ENCODE measurements at regions not wholly inside any gene's neighbourhood (a gene's known extent, or its start where the extent isn't known, plus 50 kb on each side); places are given as distances from the start of the nearest gene placed in this dataset.

DNA sequence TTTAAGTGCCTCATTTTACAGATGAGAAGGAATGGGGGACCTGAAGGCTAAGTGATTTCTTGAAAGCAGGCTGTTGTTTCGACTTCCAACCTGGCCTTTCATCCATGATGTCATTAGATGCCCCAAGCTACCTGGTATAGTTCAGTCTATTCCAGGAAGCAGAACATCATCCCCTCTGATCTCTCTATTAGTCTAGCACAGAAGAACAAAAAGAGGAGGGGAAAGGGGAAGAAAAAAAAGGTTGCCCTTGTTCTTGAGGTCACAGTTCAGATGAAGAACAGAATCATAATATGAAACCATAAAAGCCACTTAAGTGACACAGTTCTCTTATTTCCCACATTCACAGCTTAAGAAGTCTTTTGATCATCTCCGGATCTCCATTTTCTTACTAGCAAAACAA, 386.2 kb upstream of the HNRNPA3 start:
- CTCF ChIA-PET, result no interaction called here
- TF ChIP-seq, protein P1, sequence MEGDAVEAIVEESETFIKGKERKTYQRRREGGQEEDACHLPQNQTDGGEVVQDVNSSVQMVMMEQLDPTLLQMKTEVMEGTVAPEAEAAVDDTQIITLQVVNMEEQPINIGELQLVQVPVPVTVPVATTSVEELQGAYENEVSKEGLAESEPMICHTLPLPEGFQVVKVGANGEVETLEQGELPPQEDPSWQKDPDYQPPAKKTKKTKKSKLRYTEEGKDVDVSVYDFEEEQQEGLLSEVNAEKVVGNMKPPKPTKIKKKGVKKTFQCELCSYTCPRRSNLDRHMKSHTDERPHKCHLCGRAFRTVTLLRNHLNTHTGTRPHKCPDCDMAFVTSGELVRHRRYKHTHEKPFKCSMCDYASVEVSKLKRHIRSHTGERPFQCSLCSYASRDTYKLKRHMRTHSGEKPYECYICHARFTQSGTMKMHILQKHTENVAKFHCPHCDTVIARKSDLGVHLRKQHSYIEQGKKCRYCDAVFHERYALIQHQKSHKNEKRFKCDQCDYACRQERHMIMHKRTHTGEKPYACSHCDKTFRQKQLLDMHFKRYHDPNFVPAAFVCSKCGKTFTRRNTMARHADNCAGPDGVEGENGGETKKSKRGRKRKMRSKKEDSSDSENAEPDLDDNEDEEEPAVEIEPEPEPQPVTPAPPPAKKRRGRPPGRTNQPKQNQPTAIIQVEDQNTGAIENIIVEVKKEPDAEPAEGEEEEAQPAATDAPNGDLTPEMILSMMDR (IDR thresholded peaks at IDR 0.05; ENCODE audit: unreplicated experiment), result no peak
- intact Hi-C loops (cut with micrococcal nuclease; ENCODE audit: unreplicated experiment), result no loop called here

DNA sequence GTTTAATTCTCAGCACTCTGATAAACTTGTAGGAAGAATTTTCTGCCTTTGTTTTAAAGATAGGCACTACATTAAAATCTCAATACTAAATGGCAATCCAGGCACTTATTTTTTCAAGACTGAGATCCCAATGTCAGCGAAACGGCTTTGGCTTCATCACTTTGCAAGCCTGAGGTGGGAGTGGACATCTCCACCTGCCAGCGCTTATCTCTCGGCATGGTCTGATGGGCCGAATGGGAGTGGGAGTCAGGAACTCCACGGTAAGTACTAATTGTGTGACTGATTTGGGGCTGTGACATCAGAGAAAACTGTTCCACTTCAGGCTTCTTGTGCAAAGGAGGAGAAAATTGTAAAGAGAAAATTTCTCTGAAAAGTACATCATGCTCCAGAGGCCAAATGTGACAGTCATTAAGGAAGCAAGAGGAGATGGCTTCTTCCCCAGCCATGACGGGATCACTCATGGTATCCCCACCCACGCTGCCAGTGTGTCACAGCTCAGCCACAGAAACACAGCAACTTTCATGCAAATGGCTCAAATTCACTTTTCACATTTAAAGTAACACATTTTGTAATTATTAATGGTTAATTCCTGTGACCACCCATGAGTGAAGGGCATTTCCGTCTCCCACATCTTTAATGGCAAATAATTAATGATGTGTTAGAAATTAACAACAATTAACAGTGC, 385.5 kb upstream of the HNRNPA3 start:
- no TSS peak for BruUV-seq (replicated peaks)
- no peaks in the 10 kb centered on the region for H3K9me3 Mint-ChIP-seq (ENCODE audit: low read depth, unreplicated experiment)
- TF ChIP-seq, protein P1 (IDR thresholded peaks at IDR 0.05; ENCODE audit: unreplicated experiment), result no peak
- intact Hi-C loops (cut with micrococcal nuclease; ENCODE audit: unreplicated experiment), result no loop called here
- no peaks in the 10 kb centered on the region for H3K4me1 Mint-ChIP-seq (ENCODE audit: low read depth, unreplicated experiment)
- peaks cover 6% of the 10 kb centered on the region for H3K36me3 Mint-ChIP-seq (ENCODE audit: insufficient read depth, unreplicated experiment)
- DNase-seq, result no peak
- no peak overlapping the region for H3K4me3 Mint-ChIP-seq (ENCODE audit: low read depth, unreplicated experiment)
- CTCF ChIA-PET, result no interaction called here
- H3K27me3 Mint-ChIP-seq (ENCODE audit: unreplicated experiment), result peaks cover 92% of the 10 kb centered on the region
- no peak overlapping the region for H3K27ac Mint-ChIP-seq (ENCODE audit: unreplicated experiment)

More for the DNA sequence above, 386.2 kb upstream of the HNRNPA3 start:
- H3K27ac Mint-ChIP-seq (ENCODE audit: unreplicated experiment), result no peak overlapping the region
- DNase-seq, result no peak
- H3K27me3 Mint-ChIP-seq (ENCODE audit: unreplicated experiment), result peaks cover 92% of the 10 kb centered on the region
- no TSS peak for BruUV-seq (replicated peaks)
- no peaks in the 10 kb centered on the region for H3K9me3 Mint-ChIP-seq (ENCODE audit: low read depth, unreplicated experiment)
- H3K36me3 Mint-ChIP-seq (ENCODE audit: insufficient read depth, unreplicated experiment), result peaks cover 6% of the 10 kb centered on the region
- no peak overlapping the region for H3K4me3 Mint-ChIP-seq (ENCODE audit: low read depth, unreplicated experiment)
- no peaks in the 10 kb centered on the region for H3K4me1 Mint-ChIP-seq (ENCODE audit: low read depth, unreplicated experiment)

DNA sequence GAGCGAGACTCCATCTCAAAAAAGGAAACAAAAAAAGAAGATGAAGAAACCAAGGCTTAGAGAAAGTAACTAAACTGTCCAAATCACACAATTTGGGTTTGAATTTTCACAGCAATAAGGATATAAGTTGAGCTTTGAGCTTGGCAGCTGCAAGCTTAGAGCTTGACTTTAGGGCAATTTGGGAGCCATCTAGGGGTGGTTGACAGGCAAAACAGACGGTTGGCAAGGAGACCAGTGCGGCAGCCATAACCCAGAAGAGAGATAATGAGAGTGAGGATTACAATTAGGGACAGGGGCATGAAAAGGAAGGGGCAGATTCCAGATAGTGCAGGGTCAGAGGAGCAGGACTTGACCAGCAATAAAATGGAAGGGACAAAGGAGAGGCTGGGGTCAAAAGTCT, 382.2 kb upstream of the HNRNPA3 start:
- Mint-ChIP-seq H3K4me3 (ENCODE audit: low read depth, unreplicated experiment) (no peak overlapping the region), H3K27me3 (ENCODE audit: unreplicated experiment) (peaks cover 68% of the 10 kb centered on the region), H3K9me3 (ENCODE audit: low read depth, unreplicated experiment) (no peaks in the 10 kb centered on the region), H3K36me3 (ENCODE audit: insufficient read depth, unreplicated experiment) (peaks cover 6% of the 10 kb centered on the region), H3K4me1 (ENCODE audit: low read depth, unreplicated experiment) (no peaks in the 10 kb centered on the region), H3K27ac (ENCODE audit: unreplicated experiment) (no peak overlapping the region)
- BruUV-seq (replicated peaks), result no TSS peak
- intact Hi-C loops (cut with micrococcal nuclease; ENCODE audit: unreplicated experiment), result no loop called here
- CTCF ChIA-PET, result no interaction called here
- TF ChIP-seq, protein P1 (IDR thresholded peaks at IDR 0.05; ENCODE audit: unreplicated experiment), result peak; percentile 12
- DNase-seq, result peak; percentile 8

DNA sequence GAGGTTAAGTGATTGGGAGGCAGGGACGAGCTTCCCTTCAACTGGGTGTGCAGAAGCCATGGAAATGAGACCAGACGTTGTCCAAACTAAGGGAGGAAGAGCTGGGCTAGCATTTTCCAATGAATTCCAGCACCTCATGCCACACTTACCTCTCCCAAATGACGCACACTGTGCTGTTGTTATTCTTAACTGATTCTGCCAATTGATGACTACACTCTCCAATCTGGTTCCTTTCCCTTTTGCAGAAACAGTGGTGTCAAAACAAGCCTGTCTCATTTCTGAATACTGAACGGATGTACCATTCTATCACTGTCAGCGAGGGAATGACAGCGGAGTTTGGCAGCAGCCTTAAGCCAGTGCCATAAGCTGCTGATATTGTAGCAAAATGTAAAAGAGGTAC, 380.5 kb upstream of the HNRNPA3 start:
- Mint-ChIP-seq H3K4me3 (ENCODE audit: low read depth, unreplicated experiment) (no peak overlapping the region), H3K9me3 (ENCODE audit: low read depth, unreplicated experiment) (no peaks in the 10 kb centered on the region), H3K4me1 (ENCODE audit: low read depth, unreplicated experiment) (no peaks in the 10 kb centered on the region), H3K27me3 (ENCODE audit: unreplicated experiment) (peaks cover 60% of the 10 kb centered on the region), H3K27ac (ENCODE audit: unreplicated experiment) (no peak overlapping the region), H3K36me3 (ENCODE audit: insufficient read depth, unreplicated experiment) (peaks cover 6% of the 10 kb centered on the region)
- BruUV-seq (replicated peaks), result no TSS peak
- TF ChIP-seq, protein P1 (IDR thresholded peaks at IDR 0.05; ENCODE audit: unreplicated experiment), result no peak
- DNase-seq, result no peak
- CTCF ChIA-PET, result no interaction called here
- intact Hi-C loops (cut with micrococcal nuclease; ENCODE audit: unreplicated experiment), result no loop called here

All from Calu3 (cell line).